Natural killer cell (primary cell): ENCODE measurements at regions not wholly inside any gene's neighbourhood (a gene's known extent, or its start where the extent isn't known, plus 50 kb on each side); places are given as distances from the start of the nearest gene placed in this dataset.

Source experiments
- ATAC-seq, 3 donors: fragments of 150-1000 bp in 2 of 3; fragments of 200-7000 bp in 1 of 3; cut with Tn5 transposase; 1 replicate in 1 of 3; 2 replicates in 2 of 3; pipeline ENCODE4 v1.10.0; 2021; ENCODE audit warnings: mild to moderate bottlenecking in 2 of 3, moderate library complexity in 2 of 3
- DNase-seq, 2 donors: peaks; one replicate each; pipeline versions ENCODE4 v3.0.0 to v3.0.0-alpha.2; 2013 to 2021; ENCODE audit warnings: mixed read lengths in 1 of 2
- H3K27ac ChIP-seq: one replicate; pipeline ENCODE4 v1.5.1; 2013; ENCODE audit warnings: mild to moderate bottlenecking, low read length
- H3K27me3 ChIP-seq: one replicate; pipeline ENCODE4 v1.6.1; 2013; ENCODE audit warnings: low read length; ENCODE audit not compliant: control insufficient read depth, insufficient read depth
- H3K36me3 ChIP-seq: one replicate; pipeline ENCODE4 v1.6.1; 2013; ENCODE audit warnings: low read length; ENCODE audit not compliant: control insufficient read depth, insufficient read depth
- H3K4me1 ChIP-seq: one replicate; pipeline ENCODE4 v1.6.1; 2013; ENCODE audit warnings: low read length; ENCODE audit not compliant: control insufficient read depth, insufficient read depth
- H3K4me3 ChIP-seq: one replicate; pipeline ENCODE4 v1.5.1; 2013; ENCODE audit warnings: low read length
- H3K9me3 ChIP-seq: one replicate; pipeline ENCODE4 v1.6.1; 2013; ENCODE audit warnings: low read length; ENCODE audit not compliant: control insufficient read depth, insufficient read depth
- H3K27ac Mint-ChIP-seq, 2 donors: one replicate each; pipeline ENCODE4 v1.8.0; 2022; ENCODE audit warnings: mild to moderate bottlenecking in 2 of 2, mixed read lengths in 2 of 2, moderate library complexity in 1 of 2
- H3K27me3 Mint-ChIP-seq, 2 donors: one replicate each; pipeline ENCODE4 v1.8.0; 2022; ENCODE audit warnings: low read depth in 2 of 2, mixed read lengths in 2 of 2
- H3K36me3 Mint-ChIP-seq: one replicate; pipeline ENCODE4 v1.8.0; 2022; ENCODE audit warnings: mixed read lengths
- H3K4me1 Mint-ChIP-seq, 2 donors: one replicate each; pipeline ENCODE4 v1.8.0; 2022; ENCODE audit warnings: mixed read lengths in 2 of 2
- H3K4me3 Mint-ChIP-seq: one replicate; pipeline ENCODE4 v1.8.0; 2022; ENCODE audit warnings: mild to moderate bottlenecking, moderate library complexity, mixed read lengths
- H3K9me3 Mint-ChIP-seq, 2 donors: one replicate each; pipeline ENCODE4 v1.8.0; 2022; ENCODE audit warnings: mixed read lengths in 2 of 2
- CTCF ChIP-seq: fragments of 200-600 bp; IDR thresholded peaks from one replicate; pipeline ENCODE4 v1.8.0; 2022; ENCODE audit warnings: antibody characterized with exemption
- WGBS: methylation state at CpG from one replicate; pipeline ENCODE4 v1.1.7; 2013; ENCODE audit warnings: missing lambda C conversion rate; ENCODE audit not compliant: insufficient coverage; 5-methylcytosine and 5-hydroxymethylcytosine counted together
- intact Hi-C: fragments of 100-400 bp; cut with micrococcal nuclease; formaldehyde crosslinking; loops from one replicate; pipeline ENCODE4 v1.14.2; 2022

- intact Hi-C loops = no loop called here
- Mint-ChIP-seq H3K4me1 (no peaks in the 10 kb centered on the region), H3K27me3 (peaks cover 6 to 19% of the 10 kb centered on the region in 2 donors), H3K36me3 (no peaks in the 10 kb centered on the region), H3K4me3 (no peak overlapping the region), H3K27ac (no peak overlapping the region), H3K9me3 (no peaks in the 10 kb centered on the region)
- Histone ChIP-seq H3K27ac (no peak overlapping the region), H3K36me3 (no peaks in the 10 kb centered on the region), H3K4me1 (no peaks in the 10 kb centered on the region), H3K4me3 (no peak overlapping the region), H3K9me3 (no peaks in the 10 kb centered on the region), H3K27me3 (no peaks in the 10 kb centered on the region)
- DNase-seq = no peak
- ATAC-seq = no peak
- no peak for TF ChIP-seq CTCF
- 79% methylated on average over 8 of the region's 8 CpGs for WGBS
Observed at GRCh38 chr19:31499281-31500196, 150.3 kb upstream of the TSHZ3 start.

GRCh38 chr19:31500197-31500830 lies 151.1 kb upstream of the TSHZ3 start:
- H3K9me3 Mint-ChIP-seq = no peaks in the 10 kb centered on the region
- 24% methylated on average over 8 of the region's 8 CpGs for WGBS

GRCh38 chr19:31500946-31501345 lies 151.7 kb upstream of the TSHZ3 start:
- no peak for TF ChIP-seq CTCF
- H3K9me3 ChIP-seq = no peaks in the 10 kb centered on the region
- Mint-ChIP-seq H3K36me3 (no peaks in the 10 kb centered on the region), H3K27ac (no peak overlapping the region), H3K9me3 (no peaks in the 10 kb centered on the region), H3K27me3 (peaks cover 6 to 19% of the 10 kb centered on the region in 2 donors), H3K4me3 (no peak overlapping the region), H3K4me1 (no peaks in the 10 kb centered on the region)
- ATAC-seq = no peak
- no peaks in the 10 kb centered on the region for H3K36me3 ChIP-seq
- no peak for DNase-seq
- no peak overlapping the region for H3K4me3 ChIP-seq
- no peak overlapping the region for H3K27ac ChIP-seq
- H3K27me3 ChIP-seq = no peaks in the 10 kb centered on the region
- intact Hi-C loops = no loop called here
- WGBS = 90% methylated on average over 11 of the region's 11 CpGs
- no peaks in the 10 kb centered on the region for H3K4me1 ChIP-seq

More at GRCh38 chr19:31500197-31500830, 151.1 kb upstream of the TSHZ3 start:
- H3K36me3 ChIP-seq = no peaks in the 10 kb centered on the region
- no peaks in the 10 kb centered on the region for H3K4me1 ChIP-seq
- no peak for TF ChIP-seq CTCF
- H3K4me1 Mint-ChIP-seq = no peaks in the 10 kb centered on the region
- no peak for DNase-seq
- H3K27ac ChIP-seq = no peak overlapping the region
- H3K4me3 ChIP-seq = no peak overlapping the region
- H3K36me3 Mint-ChIP-seq = no peaks in the 10 kb centered on the region
- intact Hi-C loops = no loop called here
- peaks cover 6 to 19% of the 10 kb centered on the region in 2 donors for H3K27me3 Mint-ChIP-seq
- no peaks in the 10 kb centered on the region for H3K9me3 ChIP-seq
- no peaks in the 10 kb centered on the region for H3K27me3 ChIP-seq
- ATAC-seq = no peak
- no peak overlapping the region for H3K27ac Mint-ChIP-seq
- H3K4me3 Mint-ChIP-seq = no peak overlapping the region
